ENCODE measurements at regions not wholly inside any gene's neighbourhood (a gene's known extent, or its start where the extent isn't known, plus 50 kb on each side); places are given as distances from the start of the nearest gene placed in this dataset.
A peak's percentile ranks its signal among the peaks of the same experiment; 100 is the strongest.

DNA sequence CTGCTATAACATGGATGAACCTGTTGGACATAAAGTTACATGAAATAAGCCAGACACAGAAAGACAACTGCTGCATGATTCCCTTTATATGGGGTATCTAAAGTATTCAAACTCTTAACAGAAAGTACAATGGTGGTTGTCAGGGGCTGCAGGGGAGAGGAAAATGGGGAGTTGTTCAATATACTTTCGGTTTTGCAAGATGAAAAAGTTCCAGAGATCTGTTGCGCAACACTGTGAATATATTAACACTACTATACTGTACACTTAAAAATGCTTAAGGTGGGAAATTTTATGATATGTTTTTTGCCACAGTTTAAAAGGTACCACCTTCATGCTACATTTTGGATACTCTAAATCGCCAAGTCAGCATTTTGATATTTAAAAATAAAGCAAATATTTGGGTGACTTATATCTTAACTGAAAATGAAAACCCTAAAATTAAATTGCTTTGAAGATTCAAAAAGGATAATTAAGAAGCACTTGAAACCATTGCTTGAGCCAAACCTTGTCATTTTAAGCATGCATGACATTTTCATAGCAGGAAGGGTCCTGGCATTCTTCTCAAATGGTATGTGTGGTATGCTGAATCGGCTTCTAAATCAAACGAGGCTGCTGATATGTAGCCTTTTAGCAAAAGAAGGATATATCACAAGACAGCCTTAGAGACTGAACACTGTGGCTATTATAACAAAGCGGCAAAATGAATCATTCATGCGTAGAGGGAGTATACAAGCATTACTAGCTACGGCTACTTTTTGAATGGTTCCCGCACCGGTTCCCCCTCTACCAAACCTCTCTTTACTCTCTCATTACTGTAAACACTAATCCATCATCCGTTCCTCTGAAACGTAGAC, 607.1 kb upstream of the DIPK2B start:
- ChIA-PET CTCF (no interaction called here), POLR2A (ENCODE audit: unreplicated experiment) (interaction anchor here (0.7 kb wide), 1 partner anchor 40 kb away, joined by 3 read pairs; no protein-coding TSS in a partner anchor)
- no peak overlapping the region for H2AK5ac ChIP-seq (ENCODE audit: low read depth, low read length)
- H2AFZ ChIP-seq (replicated peaks; ENCODE audit: low read length, poor library complexity) = no peak overlapping the region
- WGBS, 2 experiments (ENCODE audit: extremely low coverage in 2 of 2, insufficient read length in 1 of 2) = 60% methylated on average over 1 of the region's 12 CpGs; no CpG with 5 or more reads in 1 of the 2 experiments
- peak overlapping the region; percentile 99 for H2BK5ac ChIP-seq (ENCODE audit: low read depth, low read length, poor library complexity, severe bottlenecking)
- H2BK15ac ChIP-seq (ENCODE audit: low read depth, low read length) = peak overlapping the region; percentile 30; the same call in 1 of the 3 replicates
- BruUV-seq (replicated peaks) = no TSS peak
- H2AK9ac ChIP-seq (replicated peaks; ENCODE audit: low read depth, low read length, poor library complexity) = no peak overlapping the region
- H3K9me1 ChIP-seq (ENCODE audit: insufficient read depth, low read length) = peaks cover 15% of the 10 kb centered on the region
- peak overlapping the region; percentile 93 for H4K5ac ChIP-seq (ENCODE audit: low read depth, low read length)
- H3K18ac ChIP-seq (ENCODE audit: low read depth, low read length) = peak overlapping the region; percentile 98
- H2BK20ac ChIP-seq (ENCODE audit: low read depth, low read length) = peak overlapping the region; percentile 40
- H3K79me1 ChIP-seq (ENCODE audit: low read depth in 1 of 2, low read length in 2 of 2) = peaks cover 13 to 54% of the 10 kb centered on the region in 2 experiments
- DNase-seq (peak; percentile 70), ATAC-seq (ENCODE audit: low read depth) (peak; percentile 50)
- H4K91ac ChIP-seq (ENCODE audit: insufficient read depth, low read depth, low read length) = peak overlapping the region; percentile 78
- peak overlapping the region; percentile 49 for H3K14ac ChIP-seq (replicated peaks; ENCODE audit: low read depth, low read length)
- peak overlapping the region; percentile 46; the same call in 1 of the 2 replicates for H3K4me3 ChIP-seq (ENCODE audit: insufficient read depth, low read depth, low read length)
- no peaks in the 10 kb centered on the region for H3K27me3 ChIP-seq (ENCODE audit: control insufficient read depth, insufficient read depth, low read length)
- intact Hi-C loops (cut with micrococcal nuclease) = loop anchor here (1.0 to 5.0 kb wide), 2 partner anchors 36 to 485 kb away; no protein-coding TSS in a partner anchor
- H3K4me2 ChIP-seq (ENCODE audit: low read depth, low read length) = peak overlapping the region; percentile 98
- peak overlapping the region; percentile 88 for H3K56ac ChIP-seq (ENCODE audit: extremely low read depth, insufficient read depth, low read length)
- H3K4ac ChIP-seq (ENCODE audit: low read depth, low read length) = peak overlapping the region; percentile 81; the same call in 1 of the 2 replicates
- H3K23ac ChIP-seq (ENCODE audit: low read depth, low read length) = peak overlapping the region; percentile 58
- dilution Hi-C loops (cut with HindIII; ENCODE audit: low sequenced_read_pairs, unreplicated experiment) = no loop called here
- no peaks in the 10 kb centered on the region for H3K9me3 ChIP-seq (ENCODE audit: control insufficient read depth, insufficient read depth, low read length)
- in situ Hi-C loops (cut with MboI; ENCODE audit: low sequenced_read_pairs) = no loop called here
- TF ChIP-seq BHLHE40 (IDR thresholded peaks at IDR 0.05; ENCODE audit: low read depth, low read length) (no peak), MAFK (IDR thresholded peaks at IDR 0.05; ENCODE audit: low read depth, low read length) (peak; percentile 99), NFE2L2 (IDR thresholded peaks at IDR 0.05; ENCODE audit: low read depth, low read length) (no peak), FOS (IDR thresholded peaks at IDR 0.05; ENCODE audit: low read depth, low read length) (0 out of 2 replicates have a peak, but pooled peaks have one; percentile 21), MAZ (IDR thresholded peaks at IDR 0.05; ENCODE audit: borderline replicate concordance, low read depth, low read length) (no peak), CEBPB (IDR thresholded peaks at IDR 0.05; ENCODE audit: low read depth, low read length) (peak; percentile 97)
- H3K9ac ChIP-seq (ENCODE audit: low read depth, low read length) = peak overlapping the region; percentile 57; the same call in 1 of the 2 replicates
- H4K8ac ChIP-seq (ENCODE audit: low read depth in 2 of 2, low read length in 2 of 2) = peak overlapping the region; percentile 48 to 88; a peak in 3 of 4 replicates
- H4K20me1 ChIP-seq (ENCODE audit: insufficient read depth, low read length) = no peaks in the 10 kb centered on the region
- H3K4me1 ChIP-seq (ENCODE audit: control insufficient read depth, insufficient read depth, low read length) = peaks cover 22% of the 10 kb centered on the region
- H2BK120ac ChIP-seq (ENCODE audit: low read depth, low read length) = peak overlapping the region; percentile 97
- H3K36me3 ChIP-seq (ENCODE audit: control insufficient read depth, insufficient read depth, low read length) = no peaks in the 10 kb centered on the region; the same call in 1 of the 2 replicates
- peak overlapping the region; percentile 61 for H3K27ac ChIP-seq (ENCODE audit: insufficient read depth, low read length)

All from IMR-90 (cell line).